Fibroblast of villous mesenchyme (primary cell): ENCODE measurements at regions not wholly inside any gene's neighbourhood (a gene's known extent, or its start where the extent isn't known, plus 50 kb on each side); places are given as distances from the start of the nearest gene placed in this dataset.
"Not testable (repeated sequence)": the region's sequence is repeated elsewhere in the genome, so short reads cannot be mapped to it uniquely, and the experiment has no call there.

Experiments
- DNase-seq: peaks from one replicate; pipeline ENCODE4 v3.0.0-alpha.2; 2010; ENCODE audit warnings: low read depth
- H3K4me3 ChIP-seq: 2 replicates; pipeline ENCODE4 v1.5.1; 2011; ENCODE audit warnings: low read depth, mild to moderate bottlenecking, low read length
- TF ChIP-seq, protein P1 (sequence below): IDR thresholded peaks from 2 replicates; pipeline ENCODE4 v1.5.1; 2012; ENCODE audit warnings: low read depth, mild to moderate bottlenecking, low read length; ENCODE audit not compliant: insufficient read depth

DNA sequence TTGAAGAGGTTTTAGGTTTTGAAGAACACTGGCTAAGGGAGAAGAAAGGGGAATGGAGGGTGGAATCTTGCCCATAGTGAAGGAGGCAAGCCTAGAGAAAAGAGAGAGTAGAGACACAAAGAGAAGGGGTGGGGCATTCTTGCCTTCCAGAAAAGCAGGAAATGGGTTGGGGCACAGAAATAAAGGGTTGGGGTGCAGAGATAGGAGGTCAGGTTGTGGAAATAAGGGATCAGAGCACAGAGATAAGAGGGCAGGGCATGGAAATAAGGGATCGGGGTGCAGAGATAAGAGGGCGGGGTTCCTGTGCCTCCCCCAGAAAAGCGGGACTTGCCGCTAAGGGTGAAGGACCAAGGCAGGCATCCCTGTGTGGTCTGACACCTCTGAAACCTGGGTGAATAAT lies 69.9 kb downstream of the ALG1L2 start:
- H3K4me3 ChIP-seq, DNase-seq: not testable (repeated sequence)

DNA sequence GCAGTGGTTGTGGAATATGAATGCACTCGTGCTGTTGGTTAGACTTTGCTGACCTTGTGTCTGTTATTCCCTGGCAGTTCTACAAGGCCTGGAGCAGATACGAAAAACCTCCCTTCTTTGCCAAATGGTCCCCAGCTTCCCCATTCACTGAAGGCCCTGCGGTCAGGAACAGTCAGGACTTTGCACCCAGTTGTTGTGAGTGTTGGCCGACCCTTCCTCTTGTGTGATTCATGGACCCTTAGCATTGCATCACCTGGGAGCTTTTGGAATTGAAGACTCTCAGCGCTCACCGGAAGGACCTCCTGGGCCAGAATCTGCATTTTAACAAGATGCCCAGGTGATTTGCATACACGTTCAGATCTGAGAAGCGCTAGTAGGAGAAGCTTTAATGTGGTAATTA lies 71.6 kb downstream of the ALG1L2 start:
- not testable (repeated sequence) for DNase-seq, H3K4me3 ChIP-seq

DNA sequence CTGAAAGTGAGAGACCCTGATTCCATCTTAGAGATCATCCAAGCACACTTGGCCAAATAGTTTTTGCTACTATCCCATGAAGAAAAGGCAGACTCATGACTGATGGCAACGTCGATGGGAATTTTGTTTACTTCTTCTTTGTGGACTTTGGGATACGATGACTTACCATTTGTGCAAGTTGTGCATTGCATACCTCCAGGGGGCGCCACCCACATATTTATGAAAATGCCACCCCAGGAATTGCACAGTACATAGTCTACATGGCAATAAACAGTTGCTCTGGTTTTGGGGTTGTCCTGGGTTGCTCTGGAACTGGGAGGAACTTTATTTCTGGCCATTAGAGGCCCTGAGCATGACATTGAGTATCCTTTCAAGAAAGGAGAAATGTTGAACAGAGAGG lies 73.8 kb downstream of the ALG1L2 start:
- not testable (repeated sequence) for H3K4me3 ChIP-seq, DNase-seq

DNA sequence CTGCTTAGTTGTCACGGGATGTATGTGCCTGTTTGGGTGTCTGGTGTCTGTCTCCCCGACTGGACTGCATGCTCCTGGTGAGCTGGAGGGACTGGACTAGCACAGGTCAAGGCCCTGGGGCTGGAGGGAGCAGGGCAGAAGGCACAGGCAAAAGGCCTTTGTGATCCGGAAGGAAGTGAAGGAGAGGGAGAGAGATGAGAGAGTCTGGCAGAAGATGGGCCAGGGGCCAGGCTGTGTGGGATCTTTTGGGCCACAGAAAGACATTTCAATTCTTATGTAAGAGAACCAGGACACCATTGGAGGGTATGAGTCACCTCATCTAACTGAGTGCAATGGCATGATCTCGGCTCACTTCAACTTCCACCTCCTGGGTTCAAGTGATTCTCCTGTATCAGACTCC lies 85.2 kb downstream of the ALG1L2 start:
- H3K4me3 ChIP-seq, DNase-seq: not testable (repeated sequence)

DNA sequence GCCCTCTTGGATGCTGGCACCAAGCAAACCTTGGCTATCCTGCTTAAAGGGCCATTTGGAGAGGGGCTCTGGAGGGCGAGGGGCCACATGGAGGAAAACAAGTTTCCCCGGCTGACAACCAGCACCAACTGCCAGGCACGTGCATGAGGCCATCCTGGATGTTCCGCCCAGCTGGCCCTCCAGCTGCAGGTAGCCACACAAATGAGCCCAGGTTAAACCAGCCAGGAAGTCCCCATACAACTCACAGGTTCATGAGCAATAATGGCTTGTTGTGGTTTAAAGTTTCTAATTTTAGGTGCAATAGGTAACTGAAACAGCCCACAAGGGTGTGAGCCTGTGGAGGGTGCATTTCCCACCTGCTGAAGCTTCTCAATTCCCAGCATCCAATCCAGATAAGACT lies 93.6 kb downstream of the ALG1L2 start:
- H3K4me3 ChIP-seq, DNase-seq: not testable (repeated sequence)

DNA sequence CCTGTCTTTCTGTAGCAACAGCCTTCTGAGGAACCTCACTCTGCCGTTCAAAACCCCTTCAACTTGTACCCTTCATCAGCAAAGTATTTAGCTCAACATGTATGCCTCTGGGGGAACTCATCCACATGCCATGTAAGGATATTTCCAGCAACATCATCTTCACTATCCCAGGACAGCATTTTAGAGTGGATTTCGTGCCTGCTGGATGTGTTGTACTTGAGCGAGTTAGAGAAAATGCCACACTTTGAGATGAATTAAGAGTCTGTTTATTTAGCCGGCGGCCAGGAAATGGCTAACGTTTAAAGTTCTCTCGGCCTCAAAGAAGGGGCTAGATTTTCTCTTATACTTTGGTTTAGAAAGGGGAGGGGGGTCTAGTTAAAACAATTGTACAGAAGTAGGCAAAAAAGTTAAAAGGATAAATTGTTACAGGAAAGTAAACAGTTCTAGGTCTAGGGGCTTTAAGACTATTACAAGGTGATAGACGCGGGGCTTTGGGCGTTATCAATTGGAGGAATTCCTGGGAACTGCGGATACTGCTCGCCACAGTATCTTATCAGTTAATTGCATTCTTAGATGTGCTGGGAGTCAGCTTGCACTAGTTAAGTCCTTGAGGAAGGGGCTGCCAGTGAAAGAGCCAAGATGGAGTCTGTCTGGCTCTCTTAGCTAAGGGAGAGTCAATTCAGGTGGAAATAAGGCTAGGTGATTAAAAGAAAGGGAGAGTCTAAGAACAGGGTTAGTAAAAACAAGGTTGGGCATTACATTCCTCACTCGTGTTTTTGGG lies 95.0 kb downstream of the ALG1L2 start:
- DNase-seq, H3K4me3 ChIP-seq: not testable (repeated sequence)

DNA sequence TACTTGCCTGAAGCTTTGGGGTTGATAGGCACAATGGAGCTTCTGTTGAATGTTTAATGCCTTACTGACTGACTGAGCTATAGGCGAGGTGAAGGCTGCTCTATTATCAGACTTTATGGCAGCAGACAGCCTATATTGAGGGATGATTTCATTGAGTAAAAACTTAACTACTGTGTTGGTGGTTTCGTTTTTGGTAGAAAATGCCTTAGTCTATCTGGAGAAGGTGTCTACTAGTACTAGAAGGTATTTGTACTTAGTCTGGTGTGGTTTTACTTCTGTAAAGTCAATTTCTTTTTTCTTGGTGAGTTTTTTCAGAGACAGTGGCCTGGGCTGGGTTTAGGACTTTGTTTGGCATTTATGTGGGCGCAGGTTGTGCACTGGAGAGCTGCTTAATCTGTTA lies 97.2 kb downstream of the ALG1L2 start:
- not testable (repeated sequence) for H3K4me3 ChIP-seq, DNase-seq

DNA sequence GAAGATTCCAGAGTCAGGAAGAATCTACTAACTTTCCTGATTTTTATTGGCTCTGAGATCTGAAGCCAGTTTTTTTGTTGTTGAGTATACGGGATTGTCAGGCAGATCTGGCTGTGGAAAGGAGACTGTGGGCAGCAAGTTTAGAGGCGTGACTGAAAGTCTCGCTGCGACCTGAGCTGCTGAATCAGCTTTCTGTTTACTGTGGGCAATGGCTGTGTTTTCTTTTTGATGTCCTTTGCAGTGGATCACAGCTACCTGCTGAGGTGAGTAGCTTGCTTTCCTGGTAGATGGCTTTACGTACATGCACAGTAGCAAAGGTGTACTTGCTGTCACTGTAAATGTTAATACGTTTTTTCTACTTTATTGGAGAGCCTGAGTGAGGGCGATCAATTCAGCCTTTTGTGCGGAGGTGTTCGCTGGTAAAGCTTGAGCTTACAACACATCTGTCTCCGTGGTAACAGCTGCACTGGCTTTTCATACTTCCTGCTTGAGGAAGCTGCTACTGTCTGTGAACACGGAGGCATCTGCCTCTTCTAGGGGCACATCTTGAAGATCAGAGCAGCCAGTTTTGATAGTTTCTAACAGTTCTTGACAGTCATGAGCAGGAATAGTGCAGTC lies 97.8 kb downstream of the ALG1L2 start:
- peak; percentile 8 for DNase-seq

DNA sequence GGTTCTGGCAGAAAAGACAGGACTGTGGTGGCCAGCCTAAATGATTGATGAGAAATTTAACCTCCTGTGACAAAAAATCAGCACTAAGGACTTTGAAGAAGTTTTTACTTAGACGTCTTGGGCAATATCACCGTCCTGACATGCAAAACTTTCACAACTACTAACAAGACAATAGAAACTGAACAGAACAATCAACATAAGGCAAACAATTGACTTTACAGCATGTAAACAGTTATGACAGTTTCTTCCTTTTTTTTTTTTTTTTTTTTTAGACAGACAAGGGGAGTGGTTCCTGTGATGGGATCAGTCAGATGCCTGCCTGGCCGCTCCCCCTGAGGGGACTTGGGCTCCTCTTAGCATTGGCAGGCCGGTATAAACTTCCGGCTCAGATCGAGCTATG lies 100.8 kb downstream of the ALG1L2 start:
- not testable (repeated sequence) for DNase-seq, H3K4me3 ChIP-seq

More for the DNA sequence above, 97.8 kb downstream of the ALG1L2 start:
- peak overlapping the region; percentile 43 for H3K4me3 ChIP-seq

DNA sequence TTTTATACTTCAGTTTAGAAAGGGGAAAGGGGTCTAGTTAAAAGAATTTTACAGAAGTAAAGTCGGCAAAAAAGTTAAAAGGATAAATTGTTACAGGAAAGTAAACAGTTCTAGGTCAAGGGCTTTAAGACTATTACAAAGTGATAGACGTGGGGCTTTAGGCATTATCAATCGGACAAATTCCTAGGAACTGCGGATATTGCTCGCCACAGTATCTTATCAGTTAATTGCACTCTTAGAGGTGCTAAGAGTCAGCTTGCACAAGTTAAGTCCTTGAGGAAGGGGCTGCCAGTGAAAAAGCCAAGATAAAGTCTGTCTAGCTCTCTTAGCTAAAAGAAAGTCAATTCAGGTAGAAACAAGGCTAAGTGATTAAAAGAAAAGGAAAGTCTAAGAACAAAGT lies 102.1 kb downstream of the ALG1L2 start:
- not testable (repeated sequence) for DNase-seq, H3K4me3 ChIP-seq

DNA sequence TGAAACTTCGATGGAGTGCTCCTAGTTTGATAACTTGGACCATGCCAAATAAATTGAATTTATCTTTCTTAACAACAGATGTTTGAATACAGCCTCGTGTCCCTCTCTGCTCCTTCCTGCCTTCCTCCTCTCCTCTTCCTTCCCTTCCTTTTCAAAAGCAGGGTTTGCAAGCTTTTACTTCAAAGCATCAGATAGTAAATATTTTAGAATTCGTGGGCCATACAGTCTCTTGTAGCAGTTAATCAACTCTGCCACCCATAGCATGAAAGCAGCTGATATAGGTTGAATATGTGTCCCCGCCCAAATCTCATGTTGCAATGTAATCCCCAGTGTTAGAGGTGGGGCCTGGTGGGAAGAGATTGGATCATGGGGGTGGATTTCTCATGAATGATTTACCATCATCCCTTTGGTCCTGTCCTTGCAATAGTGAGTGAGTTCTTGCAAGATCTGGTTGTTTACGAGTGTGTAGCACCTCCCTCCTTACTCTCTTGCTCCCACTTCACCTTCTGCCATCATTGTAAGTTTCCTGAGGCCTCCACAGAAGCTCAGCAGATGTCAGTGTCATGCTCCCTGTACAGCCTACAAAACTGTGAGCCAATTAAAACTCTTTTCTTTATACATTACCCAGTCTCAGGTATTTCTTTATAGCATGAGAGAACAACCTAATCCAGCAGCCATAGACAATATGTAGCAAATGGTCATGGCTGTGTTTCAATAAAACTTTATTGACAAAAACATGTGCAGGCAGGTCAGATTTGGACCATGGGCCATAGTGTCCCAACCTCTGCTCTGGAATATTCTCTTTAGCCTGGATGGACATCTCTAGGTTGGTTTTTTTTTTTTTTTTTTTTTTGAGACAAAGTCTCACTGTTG lies 102.8 kb downstream of the ALG1L2 start:
- DNase-seq, result not testable (repeated sequence)

DNA sequence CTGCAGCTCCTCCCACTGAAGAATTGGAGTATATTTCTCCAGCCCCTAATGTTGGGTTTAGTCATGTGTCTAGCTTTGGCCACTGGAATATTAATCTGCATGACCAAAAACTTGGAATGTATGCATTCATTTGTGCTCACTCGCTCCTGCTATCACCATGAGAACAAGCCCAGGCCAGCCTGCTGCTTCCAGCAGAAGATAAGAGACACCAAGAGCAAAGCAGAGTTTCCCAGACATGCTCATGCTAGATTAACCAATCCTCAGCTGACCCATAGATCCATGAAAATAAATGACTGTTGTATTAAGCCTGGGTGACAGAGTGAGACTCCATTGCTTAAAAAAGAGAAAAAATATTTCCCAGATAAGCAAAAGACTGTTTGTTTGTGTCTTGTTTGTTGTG lies 119.6 kb downstream of the ALG1L2 start:
- H3K4me3 ChIP-seq, DNase-seq: not testable (repeated sequence)

More for the DNA sequence above, 102.8 kb downstream of the ALG1L2 start:
- not testable (repeated sequence) for H3K4me3 ChIP-seq

DNA sequence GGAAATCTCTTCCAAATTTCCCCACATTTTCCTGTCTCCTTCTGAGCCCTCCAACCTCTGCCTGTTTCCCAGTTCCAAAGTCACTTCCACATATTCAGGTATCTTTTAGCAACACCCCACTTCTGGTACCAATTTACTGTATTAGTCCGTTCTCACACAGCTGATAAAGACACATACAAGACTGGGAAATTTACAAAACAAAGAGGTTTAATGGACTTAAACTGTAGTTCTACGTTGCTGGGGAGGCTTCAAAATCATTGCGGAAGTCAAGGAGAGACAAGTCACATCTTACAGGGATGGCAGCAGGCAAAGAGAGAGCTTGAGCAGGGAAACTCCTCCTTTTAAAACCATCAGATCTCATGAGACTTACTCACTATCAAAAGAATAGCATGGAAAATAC lies 122.0 kb downstream of the ALG1L2 start:
- H3K4me3 ChIP-seq, DNase-seq: not testable (repeated sequence)

DNA sequence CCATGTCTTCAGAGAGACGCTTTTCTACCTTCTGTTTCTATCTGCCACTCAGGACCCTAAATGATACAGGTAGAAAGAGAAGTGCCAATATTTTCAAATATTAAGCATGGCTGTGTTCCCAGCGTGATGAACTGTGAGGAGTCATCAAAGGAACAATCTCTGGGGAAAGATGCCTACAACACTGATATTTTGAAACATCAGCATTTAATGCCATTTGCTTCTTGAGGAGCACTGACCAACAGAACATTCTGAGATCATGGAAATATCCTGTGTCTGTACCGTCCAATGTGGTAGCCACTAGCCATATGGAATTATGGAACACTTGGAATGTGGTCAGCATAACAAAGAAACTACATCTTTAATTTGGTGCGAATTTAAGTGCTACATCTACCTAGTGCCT lies 117.9 kb upstream of the COL6A5 start:
- no peak for DNase-seq
- no peak overlapping the region for H3K4me3 ChIP-seq
- TF ChIP-seq, protein P1, sequence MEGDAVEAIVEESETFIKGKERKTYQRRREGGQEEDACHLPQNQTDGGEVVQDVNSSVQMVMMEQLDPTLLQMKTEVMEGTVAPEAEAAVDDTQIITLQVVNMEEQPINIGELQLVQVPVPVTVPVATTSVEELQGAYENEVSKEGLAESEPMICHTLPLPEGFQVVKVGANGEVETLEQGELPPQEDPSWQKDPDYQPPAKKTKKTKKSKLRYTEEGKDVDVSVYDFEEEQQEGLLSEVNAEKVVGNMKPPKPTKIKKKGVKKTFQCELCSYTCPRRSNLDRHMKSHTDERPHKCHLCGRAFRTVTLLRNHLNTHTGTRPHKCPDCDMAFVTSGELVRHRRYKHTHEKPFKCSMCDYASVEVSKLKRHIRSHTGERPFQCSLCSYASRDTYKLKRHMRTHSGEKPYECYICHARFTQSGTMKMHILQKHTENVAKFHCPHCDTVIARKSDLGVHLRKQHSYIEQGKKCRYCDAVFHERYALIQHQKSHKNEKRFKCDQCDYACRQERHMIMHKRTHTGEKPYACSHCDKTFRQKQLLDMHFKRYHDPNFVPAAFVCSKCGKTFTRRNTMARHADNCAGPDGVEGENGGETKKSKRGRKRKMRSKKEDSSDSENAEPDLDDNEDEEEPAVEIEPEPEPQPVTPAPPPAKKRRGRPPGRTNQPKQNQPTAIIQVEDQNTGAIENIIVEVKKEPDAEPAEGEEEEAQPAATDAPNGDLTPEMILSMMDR, result no peak
